ENCODE measurements at regions not wholly inside any gene's neighbourhood (a gene's known extent, or its start where the extent isn't known, plus 50 kb on each side); places are given as distances from the start of the nearest gene placed in this dataset.

- TF ChIP-seq POLR2AphosphoS5 (IDR thresholded peaks at IDR 0.05) = no peak
- no peak for TF ChIP-seq POLR2A (IDR thresholded peaks at IDR 0.05)
These were observed 133.8 kb downstream of the ANKRD60 start for GRCh38 chr20:58094698-58095097.
